MM.1S (cell line): ENCODE measurements at regions not wholly inside any gene's neighbourhood (a gene's known extent, or its start where the extent isn't known, plus 50 kb on each side); places are given as distances from the start of the nearest gene placed in this dataset.

Experiments
- DNase-seq: peaks from one replicate; pipeline ENCODE4 v3.0.0-alpha.2; 2015
- H2AFZ ChIP-seq: fragments of 300-600 bp; sonication (generic); 2 replicates; pipeline ENCODE4 v1.6.0; 2016; ENCODE audit warnings: antibody characterized with exemption, low read length
- H3F3A ChIP-seq: fragments of 300-600 bp; sonication (generic); 2 replicates; pipeline ENCODE4 v1.6.1; 2016; ENCODE audit warnings: mild to moderate bottlenecking, antibody characterized with exemption, low read length, moderate library complexity, mixed read lengths; ENCODE audit not compliant: insufficient read depth
- H3K27ac ChIP-seq: fragments of 300-600 bp; sonication (generic); 2 replicates; pipeline ENCODE4 v1.5.1; 2016; ENCODE audit warnings: mild to moderate bottlenecking, low read length
- H3K27me3 ChIP-seq: fragments of 300-600 bp; sonication (generic); replicated peaks from 2 replicates; pipeline ENCODE4 v1.6.0; 2016; ENCODE audit warnings: low read length; ENCODE audit not compliant: insufficient read depth
- H3K36me3 ChIP-seq: fragments of 300-600 bp; sonication (generic); replicated peaks from 2 replicates; pipeline ENCODE4 v1.6.1; 2016; ENCODE audit warnings: mild to moderate bottlenecking, low read length, mixed read lengths; ENCODE audit not compliant: insufficient read depth
- H3K4me1 ChIP-seq: fragments of 300-600 bp; sonication (generic); 2 replicates; pipeline ENCODE4 v1.6.1; 2016; ENCODE audit warnings: low read length, mixed read lengths
- H3K4me2 ChIP-seq: fragments of 300-600 bp; sonication (generic); 2 replicates; pipeline ENCODE4 v1.6.0; 2016; ENCODE audit warnings: low read depth, low read length
- H3K4me3 ChIP-seq: fragments of 300-600 bp; sonication (generic); 2 replicates; pipeline ENCODE4 v1.5.1; 2016; ENCODE audit warnings: low read length, mixed read lengths
- H3K79me2 ChIP-seq: fragments of 300-600 bp; sonication (generic); 2 replicates; pipeline ENCODE4 v1.6.1; 2016; ENCODE audit warnings: mixed run types, low read length, mixed read lengths
- H3K9ac ChIP-seq: fragments of 300-600 bp; sonication (generic); 2 replicates; pipeline ENCODE4 v1.6.1; 2016; ENCODE audit warnings: low read length, mixed read lengths
- H3K9me2 ChIP-seq: fragments of 300-600 bp; sonication (generic); replicated peaks from 2 replicates; pipeline ENCODE4 v1.6.1; 2016; ENCODE audit warnings: mild to moderate bottlenecking, low read length, mixed read lengths; ENCODE audit not compliant: insufficient read depth
- H3K9me3 ChIP-seq: fragments of 300-600 bp; sonication (generic); replicated peaks from 2 replicates; pipeline ENCODE4 v1.6.1; 2016; ENCODE audit warnings: mild to moderate bottlenecking, low read length, mixed read lengths; ENCODE audit not compliant: insufficient read depth
- H4K20me1 ChIP-seq: fragments of 300-600 bp; sonication (generic); 2 replicates; pipeline ENCODE4 v1.6.1; 2016; ENCODE audit warnings: mild to moderate bottlenecking, low read length, moderate library complexity, mixed read lengths; ENCODE audit not compliant: insufficient read depth
- CTCF ChIP-seq: fragments of 300-600 bp; sonication (generic); IDR thresholded peaks from 2 replicates; pipeline ENCODE4 v1.5.1; 2016; ENCODE audit warnings: antibody characterized with exemption, low read length, mixed read lengths
- EZH2 ChIP-seq: fragments of 300-600 bp; sonication (generic); optimal IDR thresholded peaks from 2 replicates; pipeline ENCODE3; 2017; ENCODE audit warnings: low read depth, mild to moderate bottlenecking, antibody characterized with exemption, low read length, mixed read lengths
- EZH2phosphoT487 ChIP-seq: fragments of 300-600 bp; sonication (generic); IDR thresholded peaks from 2 replicates; pipeline ENCODE4 v1.6.1; 2018; ENCODE audit warnings: antibody characterized with exemption, low read length

GRCh38 chr7:145928937-145929336 lies 187.7 kb upstream of the CNTNAP2 start:
- no peak overlapping the region for H3K27ac ChIP-seq
- DNase-seq = no peak

GRCh38 chr7:145919712-145920111 lies 196.9 kb upstream of the CNTNAP2 start:
- Histone ChIP-seq H3F3A (no peaks in the 10 kb centered on the region), H3K9me3 (no peaks in the 10 kb centered on the region), H3K4me2 (no peak overlapping the region), H2AFZ (no peak overlapping the region), H3K4me1 (no peaks in the 10 kb centered on the region), H4K20me1 (no peaks in the 10 kb centered on the region), H3K36me3 (no peaks in the 10 kb centered on the region), H3K79me2 (no peaks in the 10 kb centered on the region), H3K27ac (no peak overlapping the region), H3K27me3 (no peaks in the 10 kb centered on the region), H3K9me2 (no peaks in the 10 kb centered on the region), H3K4me3 (no peak overlapping the region), H3K9ac (no peak overlapping the region)
- TF ChIP-seq EZH2phosphoT487 = no peak
- no peak for TF ChIP-seq EZH2
- no peak for TF ChIP-seq CTCF
- no peak for DNase-seq

More at GRCh38 chr7:145928937-145929336, 187.7 kb upstream of the CNTNAP2 start:
- Histone ChIP-seq H3K4me3 (no peak overlapping the region), H2AFZ (no peak overlapping the region), H3K27me3 (no peaks in the 10 kb centered on the region), H3F3A (no peaks in the 10 kb centered on the region), H3K79me2 (no peaks in the 10 kb centered on the region), H3K36me3 (no peaks in the 10 kb centered on the region), H4K20me1 (no peaks in the 10 kb centered on the region), H3K4me1 (no peaks in the 10 kb centered on the region), H3K9ac (no peak overlapping the region), H3K9me3 (no peaks in the 10 kb centered on the region), H3K4me2 (no peak overlapping the region), H3K9me2 (no peaks in the 10 kb centered on the region)
- TF ChIP-seq EZH2phosphoT487 = no peak
- TF ChIP-seq EZH2 = no peak
- no peak for TF ChIP-seq CTCF

GRCh38 chr7:145916776-145917175 lies 199.8 kb upstream of the CNTNAP2 start:
- DNase-seq = no peak
- Histone ChIP-seq H3K9me2 (no peaks in the 10 kb centered on the region), H3K79me2 (no peaks in the 10 kb centered on the region), H2AFZ (no peak overlapping the region), H3K36me3 (no peaks in the 10 kb centered on the region), H3K9ac (no peak overlapping the region), H3K9me3 (no peaks in the 10 kb centered on the region), H3K4me2 (no peak overlapping the region), H4K20me1 (no peaks in the 10 kb centered on the region), H3K4me3 (no peak overlapping the region), H3K27me3 (no peaks in the 10 kb centered on the region), H3K27ac (no peak overlapping the region), H3K4me1 (no peaks in the 10 kb centered on the region), H3F3A (no peaks in the 10 kb centered on the region)
- TF ChIP-seq EZH2phosphoT487 (no peak), EZH2 (no peak), CTCF (no peak)

DNA sequence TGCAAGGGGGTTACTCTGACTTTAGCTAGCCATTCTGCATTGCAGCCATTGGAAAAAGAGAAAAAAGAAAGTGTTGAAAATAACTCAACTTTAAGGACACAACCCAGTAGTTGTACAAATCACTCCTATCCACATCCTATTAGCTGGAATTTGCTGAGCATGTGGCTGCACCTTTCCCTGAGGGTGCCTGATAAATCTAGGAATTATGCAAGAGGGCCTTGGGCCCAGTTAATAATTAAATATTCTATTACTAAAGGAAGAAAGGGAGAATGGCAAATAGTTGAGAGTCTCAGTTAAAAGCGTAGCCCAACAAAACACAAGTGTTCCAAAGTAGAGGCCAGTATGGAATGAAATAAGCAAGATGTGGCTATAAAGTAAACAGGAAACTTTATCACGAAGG lies 200.9 kb upstream of the CNTNAP2 start:
- H3K79me2 ChIP-seq = no peaks in the 10 kb centered on the region
- H3K27me3 ChIP-seq = no peaks in the 10 kb centered on the region
- no peaks in the 10 kb centered on the region for H3K36me3 ChIP-seq
- no peaks in the 10 kb centered on the region for H4K20me1 ChIP-seq
- H3F3A ChIP-seq = no peaks in the 10 kb centered on the region
- no peak for DNase-seq
- TF ChIP-seq CTCF (no peak), EZH2phosphoT487 (no peak), EZH2 (no peak)
- H3K4me2 ChIP-seq = no peak overlapping the region
- no peak overlapping the region for H2AFZ ChIP-seq
- H3K9me3 ChIP-seq = no peaks in the 10 kb centered on the region
- H3K9ac ChIP-seq = no peak overlapping the region
- H3K4me1 ChIP-seq = no peaks in the 10 kb centered on the region
- H3K9me2 ChIP-seq = no peaks in the 10 kb centered on the region
- H3K27ac ChIP-seq = no peak overlapping the region
- no peak overlapping the region for H3K4me3 ChIP-seq
